ENCODE measurements at regions not wholly inside any gene's neighbourhood (a gene's known extent, or its start where the extent isn't known, plus 50 kb on each side); places are given as distances from the start of the nearest gene placed in this dataset.
"Not testable (repeated sequence)": the region's sequence is repeated elsewhere in the genome, so short reads cannot be mapped to it uniquely, and the experiment has no call there.

DNA sequence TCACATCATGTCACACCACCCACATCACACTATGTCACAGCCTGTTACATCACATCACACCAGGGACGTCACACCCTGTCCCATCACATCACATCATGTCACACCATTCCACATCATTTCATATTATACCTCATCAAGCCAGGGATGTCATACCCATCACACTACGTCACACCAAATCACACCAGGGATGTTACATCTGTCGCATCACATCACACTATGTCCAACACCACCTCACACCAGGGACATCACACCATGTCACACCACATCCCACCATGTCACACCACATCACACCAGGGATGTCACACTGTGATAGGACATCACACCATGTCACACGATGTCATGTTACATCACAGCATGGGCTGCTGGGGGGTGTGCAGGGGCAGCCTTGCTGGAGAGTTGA, 110.6 kb downstream of the TMEM121 start:
- TF ChIP-seq HNF4A (conservative IDR thresholded peaks at IDR 0.05) (no peak), NR2F2 (IDR thresholded peaks at IDR 0.05) (no peak), FOXA1 (IDR thresholded peaks at IDR 0.05) (no peak), RXRA (IDR thresholded peaks at IDR 0.05) (no peak), RAD21 (IDR thresholded peaks at IDR 0.05) (no peak), TAF1 (conservative IDR thresholded peaks at IDR 0.05) (no peak), EGR1 (IDR thresholded peaks at IDR 0.05; ENCODE audit: low read depth in 2 of 2) (no peak), GABPA (IDR thresholded peaks at IDR 0.05 in 1 of 2, conservative IDR thresholded peaks at IDR 0.05 in 1 of 2) (no peak), YY1 (IDR thresholded peaks at IDR 0.05) (no peak), FOXA2 (IDR thresholded peaks at IDR 0.05) (no peak), HNF4G (IDR thresholded peaks at IDR 0.05) (no peak), SP1 (IDR thresholded peaks at IDR 0.05) (no peak), JUND (IDR thresholded peaks at IDR 0.05) (no peak)
- TF ChIP-seq, protein P1, sequence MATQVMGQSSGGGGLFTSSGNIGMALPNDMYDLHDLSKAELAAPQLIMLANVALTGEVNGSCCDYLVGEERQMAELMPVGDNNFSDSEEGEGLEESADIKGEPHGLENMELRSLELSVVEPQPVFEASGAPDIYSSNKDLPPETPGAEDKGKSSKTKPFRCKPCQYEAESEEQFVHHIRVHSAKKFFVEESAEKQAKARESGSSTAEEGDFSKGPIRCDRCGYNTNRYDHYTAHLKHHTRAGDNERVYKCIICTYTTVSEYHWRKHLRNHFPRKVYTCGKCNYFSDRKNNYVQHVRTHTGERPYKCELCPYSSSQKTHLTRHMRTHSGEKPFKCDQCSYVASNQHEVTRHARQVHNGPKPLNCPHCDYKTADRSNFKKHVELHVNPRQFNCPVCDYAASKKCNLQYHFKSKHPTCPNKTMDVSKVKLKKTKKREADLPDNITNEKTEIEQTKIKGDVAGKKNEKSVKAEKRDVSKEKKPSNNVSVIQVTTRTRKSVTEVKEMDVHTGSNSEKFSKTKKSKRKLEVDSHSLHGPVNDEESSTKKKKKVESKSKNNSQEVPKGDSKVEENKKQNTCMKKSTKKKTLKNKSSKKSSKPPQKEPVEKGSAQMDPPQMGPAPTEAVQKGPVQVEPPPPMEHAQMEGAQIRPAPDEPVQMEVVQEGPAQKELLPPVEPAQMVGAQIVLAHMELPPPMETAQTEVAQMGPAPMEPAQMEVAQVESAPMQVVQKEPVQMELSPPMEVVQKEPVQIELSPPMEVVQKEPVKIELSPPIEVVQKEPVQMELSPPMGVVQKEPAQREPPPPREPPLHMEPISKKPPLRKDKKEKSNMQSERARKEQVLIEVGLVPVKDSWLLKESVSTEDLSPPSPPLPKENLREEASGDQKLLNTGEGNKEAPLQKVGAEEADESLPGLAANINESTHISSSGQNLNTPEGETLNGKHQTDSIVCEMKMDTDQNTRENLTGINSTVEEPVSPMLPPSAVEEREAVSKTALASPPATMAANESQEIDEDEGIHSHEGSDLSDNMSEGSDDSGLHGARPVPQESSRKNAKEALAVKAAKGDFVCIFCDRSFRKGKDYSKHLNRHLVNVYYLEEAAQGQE (IDR thresholded peaks at IDR 0.05) = no peak
- TF ChIP-seq, protein P2, sequence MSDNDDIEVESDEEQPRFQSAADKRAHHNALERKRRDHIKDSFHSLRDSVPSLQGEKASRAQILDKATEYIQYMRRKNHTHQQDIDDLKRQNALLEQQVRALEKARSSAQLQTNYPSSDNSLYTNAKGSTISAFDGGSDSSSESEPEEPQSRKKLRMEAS (IDR thresholded peaks at IDR 0.05) = no peak
- TF ChIP-seq, protein P3, sequence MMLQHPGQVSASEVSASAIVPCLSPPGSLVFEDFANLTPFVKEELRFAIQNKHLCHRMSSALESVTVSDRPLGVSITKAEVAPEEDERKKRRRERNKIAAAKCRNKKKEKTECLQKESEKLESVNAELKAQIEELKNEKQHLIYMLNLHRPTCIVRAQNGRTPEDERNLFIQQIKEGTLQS (IDR thresholded peaks at IDR 0.05) = no peak
- TF ChIP-seq, protein P4, sequence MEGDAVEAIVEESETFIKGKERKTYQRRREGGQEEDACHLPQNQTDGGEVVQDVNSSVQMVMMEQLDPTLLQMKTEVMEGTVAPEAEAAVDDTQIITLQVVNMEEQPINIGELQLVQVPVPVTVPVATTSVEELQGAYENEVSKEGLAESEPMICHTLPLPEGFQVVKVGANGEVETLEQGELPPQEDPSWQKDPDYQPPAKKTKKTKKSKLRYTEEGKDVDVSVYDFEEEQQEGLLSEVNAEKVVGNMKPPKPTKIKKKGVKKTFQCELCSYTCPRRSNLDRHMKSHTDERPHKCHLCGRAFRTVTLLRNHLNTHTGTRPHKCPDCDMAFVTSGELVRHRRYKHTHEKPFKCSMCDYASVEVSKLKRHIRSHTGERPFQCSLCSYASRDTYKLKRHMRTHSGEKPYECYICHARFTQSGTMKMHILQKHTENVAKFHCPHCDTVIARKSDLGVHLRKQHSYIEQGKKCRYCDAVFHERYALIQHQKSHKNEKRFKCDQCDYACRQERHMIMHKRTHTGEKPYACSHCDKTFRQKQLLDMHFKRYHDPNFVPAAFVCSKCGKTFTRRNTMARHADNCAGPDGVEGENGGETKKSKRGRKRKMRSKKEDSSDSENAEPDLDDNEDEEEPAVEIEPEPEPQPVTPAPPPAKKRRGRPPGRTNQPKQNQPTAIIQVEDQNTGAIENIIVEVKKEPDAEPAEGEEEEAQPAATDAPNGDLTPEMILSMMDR (IDR thresholded peaks at IDR 0.05; ENCODE audit: low read depth, low read length, missing input control) = no peak
- TF ChIP-seq, protein P5, sequence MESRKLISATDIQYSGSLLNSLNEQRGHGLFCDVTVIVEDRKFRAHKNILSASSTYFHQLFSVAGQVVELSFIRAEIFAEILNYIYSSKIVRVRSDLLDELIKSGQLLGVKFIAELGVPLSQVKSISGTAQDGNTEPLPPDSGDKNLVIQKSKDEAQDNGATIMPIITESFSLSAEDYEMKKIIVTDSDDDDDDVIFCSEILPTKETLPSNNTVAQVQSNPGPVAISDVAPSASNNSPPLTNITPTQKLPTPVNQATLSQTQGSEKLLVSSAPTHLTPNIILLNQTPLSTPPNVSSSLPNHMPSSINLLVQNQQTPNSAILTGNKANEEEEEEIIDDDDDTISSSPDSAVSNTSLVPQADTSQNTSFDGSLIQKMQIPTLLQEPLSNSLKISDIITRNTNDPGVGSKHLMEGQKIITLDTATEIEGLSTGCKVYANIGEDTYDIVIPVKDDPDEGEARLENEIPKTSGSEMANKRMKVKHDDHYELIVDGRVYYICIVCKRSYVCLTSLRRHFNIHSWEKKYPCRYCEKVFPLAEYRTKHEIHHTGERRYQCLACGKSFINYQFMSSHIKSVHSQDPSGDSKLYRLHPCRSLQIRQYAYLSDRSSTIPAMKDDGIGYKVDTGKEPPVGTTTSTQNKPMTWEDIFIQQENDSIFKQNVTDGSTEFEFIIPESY (IDR thresholded peaks at IDR 0.05) = no peak
- Histone ChIP-seq H3K27me3 (ENCODE audit: control insufficient read depth in 4 of 4, insufficient read depth in 4 of 4, low read length in 3 of 4) (no peaks in the 10 kb centered on the region), H3K9ac (ENCODE audit: low read depth in 1 of 2, low read length in 2 of 2) (no peak overlapping the region), H3K36me3 (ENCODE audit: control insufficient read depth in 4 of 4, insufficient read depth in 3 of 4, low read depth in 1 of 4, low read length in 3 of 4) (no peaks in the 10 kb centered on the region), H3K27ac (ENCODE audit: low read depth in 1 of 2, low read length in 2 of 2) (no peak overlapping the region), H3K4me3 (ENCODE audit: low read depth in 1 of 3, low read length in 3 of 3) (no peak overlapping the region), H3K9me3 (ENCODE audit: control insufficient read depth in 4 of 4, low read length in 3 of 4) (no peaks in the 10 kb centered on the region), H3K4me1 (ENCODE audit: control insufficient read depth in 4 of 4, insufficient read depth in 4 of 4, low read length in 3 of 4) (peaks cover 6 to 14% (median 10%) of the 10 kb centered on the region in 4 donors)
- no CpG with 5 or more reads among the region's 4 CpGs for WGBS
- DNase-seq (ENCODE audit: low spot score) = no peak

DNA sequence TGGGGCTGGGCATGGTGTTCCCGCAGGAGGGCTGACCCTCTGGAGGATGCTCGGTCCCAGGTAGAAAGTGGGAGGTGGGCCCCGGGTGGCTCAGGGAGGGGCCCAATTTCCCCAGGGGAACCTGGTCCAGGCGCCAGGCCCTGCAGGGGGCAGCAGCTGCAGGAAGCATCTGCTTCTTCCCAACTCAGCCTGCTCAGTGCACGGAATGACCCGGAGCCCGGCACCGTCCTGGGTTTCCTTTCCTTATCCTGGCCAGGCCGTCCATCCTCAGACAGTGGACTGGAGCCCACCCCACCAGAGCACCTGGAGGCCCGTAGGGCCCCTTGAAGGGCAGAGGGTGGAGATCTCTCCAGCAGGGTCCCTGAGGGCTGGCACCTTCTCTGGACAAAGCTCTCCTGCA, 111.0 kb downstream of the TMEM121 start:
- H3K9ac ChIP-seq (ENCODE audit: low read depth in 1 of 2, low read length in 2 of 2); DNase-seq (ENCODE audit: low spot score); H3K27me3 ChIP-seq (ENCODE audit: control insufficient read depth in 4 of 4, insufficient read depth in 4 of 4, low read length in 3 of 4); H3K4me3 ChIP-seq (ENCODE audit: low read depth in 1 of 3, low read length in 3 of 3); H3K9me3 ChIP-seq (ENCODE audit: control insufficient read depth in 4 of 4, low read length in 3 of 4); H3K36me3 ChIP-seq (ENCODE audit: control insufficient read depth in 4 of 4, insufficient read depth in 3 of 4, low read depth in 1 of 4, low read length in 3 of 4); H3K27ac ChIP-seq (ENCODE audit: low read depth in 1 of 2, low read length in 2 of 2): not testable (repeated sequence)
- peaks cover 6 to 14% (median 10%) of the 10 kb centered on the region in 4 donors for H3K4me1 ChIP-seq (ENCODE audit: control insufficient read depth in 4 of 4, insufficient read depth in 4 of 4, low read length in 3 of 4)
- 81% methylated on average over 8 of the region's 10 CpGs for WGBS
